ENCODE measurements at regions not wholly inside any gene's neighbourhood (a gene's known extent, or its start where the extent isn't known, plus 50 kb on each side); places are given as distances from the start of the nearest gene placed in this dataset.

GRCh38 chr1:222061711-222062359, 319.9 kb upstream of the DUSP10 start:
- no peak for TF ChIP-seq CTCF (IDR thresholded peaks at IDR 0.05)
- no peak for TF ChIP-seq POLR2A (IDR thresholded peaks at IDR 0.05)
